Fibroblast of skin of back (primary cell): ENCODE measurements at regions not wholly inside any gene's neighbourhood (a gene's known extent, or its start where the extent isn't known, plus 50 kb on each side); places are given as distances from the start of the nearest gene placed in this dataset.

ENCODE experiments used
- DNase-seq: peaks from one replicate; pipeline ENCODE4 v3.0.0-alpha.2; 2013

DNA sequence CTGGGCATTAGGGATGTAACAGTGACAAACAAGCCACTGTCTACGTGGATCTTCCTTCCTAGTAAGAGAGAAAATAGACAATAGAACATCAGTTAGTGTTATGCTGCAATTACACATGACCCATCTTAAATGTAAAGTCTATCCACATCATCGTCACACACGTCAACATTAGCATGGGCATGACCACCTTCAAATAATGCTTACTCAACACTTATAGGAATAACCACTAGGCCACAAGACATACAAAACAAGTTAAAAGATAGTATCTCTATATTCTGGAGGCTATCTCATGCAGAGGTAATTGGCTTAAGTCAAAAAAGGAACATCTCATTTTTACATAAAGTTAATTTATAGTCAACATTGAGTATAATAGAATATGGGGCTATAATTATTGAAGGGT lies 156.5 kb downstream of the MOXD1 start:
- DNase-seq: no peak

DNA sequence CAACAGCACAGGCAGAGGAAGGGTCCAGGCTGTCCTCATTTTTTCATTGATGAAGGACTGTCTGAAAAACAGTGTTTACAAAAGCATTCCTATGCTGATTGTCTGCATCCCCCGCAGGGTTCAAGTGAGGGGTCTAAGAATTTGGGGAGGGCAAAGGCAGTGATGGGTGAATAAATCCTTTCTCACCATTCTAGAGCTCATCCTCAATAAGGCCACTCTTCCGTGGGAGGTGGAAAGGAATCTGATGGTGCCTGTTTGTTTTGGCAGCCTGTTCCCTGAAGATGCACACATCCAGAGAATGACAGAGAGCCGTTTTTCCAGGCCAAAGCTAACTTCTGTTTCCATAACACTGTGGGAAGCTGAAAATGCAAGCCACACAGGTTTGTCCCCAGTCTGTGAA lies 164.5 kb downstream of the MOXD1 start:
- DNase-seq: peak; percentile 81

DNA sequence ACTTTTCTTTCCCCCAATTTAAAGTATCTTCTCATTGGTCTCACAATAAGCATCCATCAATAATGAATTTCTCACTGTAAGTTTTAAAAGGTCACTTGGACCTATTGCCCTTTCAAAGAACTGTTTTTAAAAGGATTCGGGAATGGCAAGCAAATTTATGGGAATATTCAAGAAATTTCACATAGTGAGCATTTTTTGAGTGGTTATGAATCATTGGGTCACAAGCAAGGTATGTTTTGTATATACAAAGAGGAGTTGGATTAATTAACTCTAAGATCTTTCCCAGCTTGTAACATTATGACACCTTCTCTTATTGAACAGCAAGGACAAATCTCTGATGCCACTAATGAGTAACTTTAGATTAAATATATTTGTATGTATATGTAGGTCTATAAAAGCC lies 165.0 kb downstream of the MOXD1 start:
- DNase-seq: peak; percentile 55

DNA sequence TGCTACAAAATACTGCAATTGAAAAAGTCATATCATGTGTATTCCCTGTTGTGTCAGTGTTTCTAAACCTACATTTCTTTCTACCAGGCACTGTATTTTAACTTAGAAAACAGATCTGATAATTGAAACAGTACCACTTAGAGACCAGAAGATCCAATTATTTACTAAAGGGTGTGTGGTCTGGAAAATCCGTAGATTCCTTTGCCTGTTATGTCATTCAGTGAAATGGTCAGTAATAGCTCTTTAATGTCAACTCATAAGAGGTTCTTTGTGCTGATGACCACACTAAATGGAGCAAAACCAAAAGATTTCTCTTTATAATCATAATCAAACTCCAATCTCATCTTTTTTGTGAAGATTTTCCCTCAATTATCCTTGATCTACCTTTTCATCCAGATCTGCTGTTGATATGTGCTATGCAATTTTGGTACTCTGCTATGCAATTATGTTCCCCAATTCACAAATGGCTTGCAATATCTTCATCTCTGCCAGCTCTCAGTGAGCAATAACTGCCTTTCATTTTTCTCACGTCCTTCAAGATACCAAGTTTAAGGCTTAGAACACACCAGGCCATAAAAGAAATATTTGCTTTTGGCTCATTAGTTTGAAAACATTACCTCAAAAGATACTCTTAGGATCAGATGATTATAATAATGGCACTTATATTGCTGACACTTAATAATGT lies 165.5 kb downstream of the MOXD1 start:
- peak; percentile 21 for DNase-seq

DNA sequence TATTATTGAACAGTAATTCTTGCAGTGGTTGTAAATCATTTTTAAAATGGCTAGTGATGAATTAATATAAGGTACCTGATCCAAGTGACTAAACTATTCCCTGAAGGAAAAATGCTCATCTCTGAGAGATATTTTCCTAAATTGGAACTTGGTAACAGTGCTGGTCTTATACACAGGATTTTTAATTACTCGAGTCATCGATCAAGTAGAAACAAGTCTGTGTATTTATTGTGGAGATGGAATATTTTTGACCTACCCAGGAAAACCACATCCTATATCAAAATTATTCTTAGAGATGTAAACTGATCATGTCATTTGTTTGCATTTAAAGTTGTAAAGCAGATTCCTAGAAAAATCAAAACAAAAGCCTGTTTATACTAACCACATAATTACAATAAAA lies 166.9 kb downstream of the MOXD1 start:
- DNase-seq: no peak

DNA sequence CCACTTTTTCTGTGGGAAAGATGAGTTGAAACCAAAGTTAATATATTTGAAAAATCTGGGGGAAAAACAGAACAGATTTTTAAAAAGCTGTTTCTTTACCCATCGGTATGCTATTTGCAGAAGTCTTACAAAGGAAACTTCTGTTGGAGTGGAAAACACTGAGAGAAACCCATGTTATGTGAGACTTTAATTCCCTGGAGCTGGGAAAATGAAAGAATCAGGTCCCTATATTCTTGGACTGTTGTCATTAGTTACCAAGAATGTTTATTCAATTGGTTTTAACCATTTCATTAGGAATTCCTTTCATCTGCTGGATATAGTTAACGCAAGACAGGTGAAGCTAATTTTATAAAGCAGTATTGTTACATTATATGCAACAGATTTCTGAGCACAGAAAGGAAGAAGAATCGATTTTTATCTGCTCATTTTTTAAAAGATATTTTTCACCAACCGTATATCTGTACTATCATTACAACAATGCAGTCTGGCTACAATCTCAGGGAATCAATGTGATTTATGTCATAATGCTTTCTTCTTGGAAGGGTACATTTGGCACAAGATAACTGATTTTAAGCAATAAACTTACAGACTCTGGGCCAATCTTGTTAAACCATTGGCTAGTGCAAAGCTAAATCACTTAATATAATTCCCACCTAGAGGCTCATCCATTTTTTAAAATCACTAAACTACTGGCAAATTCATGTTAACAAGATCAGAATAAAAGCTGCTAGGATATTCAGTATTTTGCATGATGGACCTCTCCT lies 170.0 kb downstream of the MOXD1 start:
- DNase-seq: no peak

DNA sequence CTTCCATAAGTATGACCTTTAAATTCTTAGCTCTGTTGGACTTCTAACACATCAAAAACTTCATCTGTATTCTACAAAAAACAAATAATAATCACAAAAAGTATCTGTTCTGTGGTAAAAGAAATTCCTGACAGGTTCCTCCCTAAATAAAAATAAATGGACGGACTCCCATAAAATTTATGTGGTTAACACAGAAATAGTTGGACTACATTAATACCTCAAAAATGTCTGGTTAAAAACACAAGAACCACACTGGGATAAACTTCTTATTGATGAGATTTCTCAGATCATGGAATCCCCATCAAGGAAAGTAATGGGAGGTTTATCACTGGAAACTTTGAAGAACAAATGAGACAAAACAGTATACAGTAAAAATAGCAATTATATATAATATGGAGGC lies 172.4 kb downstream of the MOXD1 start:
- DNase-seq: peak; percentile 51

DNA sequence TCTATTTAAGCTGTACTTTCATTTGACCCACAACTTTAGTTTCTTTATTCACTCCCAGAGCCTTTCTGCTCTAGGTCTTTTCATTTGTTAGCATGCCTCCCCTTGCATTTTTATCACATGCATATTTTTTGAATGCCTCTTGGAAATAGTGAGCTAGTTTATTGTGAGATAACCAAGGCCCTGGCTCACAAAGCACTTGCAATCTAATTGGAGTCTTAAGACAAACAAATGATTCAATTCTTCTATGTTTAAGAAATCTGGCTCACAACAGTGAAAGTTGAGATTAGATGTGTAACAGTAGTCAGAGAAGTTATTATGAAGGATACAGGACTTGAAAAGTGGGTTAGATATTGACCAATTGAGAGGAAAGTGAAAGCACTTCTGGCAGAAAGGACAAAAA lies 173.4 kb downstream of the MOXD1 start:
- peak; percentile 66 for DNase-seq

DNA sequence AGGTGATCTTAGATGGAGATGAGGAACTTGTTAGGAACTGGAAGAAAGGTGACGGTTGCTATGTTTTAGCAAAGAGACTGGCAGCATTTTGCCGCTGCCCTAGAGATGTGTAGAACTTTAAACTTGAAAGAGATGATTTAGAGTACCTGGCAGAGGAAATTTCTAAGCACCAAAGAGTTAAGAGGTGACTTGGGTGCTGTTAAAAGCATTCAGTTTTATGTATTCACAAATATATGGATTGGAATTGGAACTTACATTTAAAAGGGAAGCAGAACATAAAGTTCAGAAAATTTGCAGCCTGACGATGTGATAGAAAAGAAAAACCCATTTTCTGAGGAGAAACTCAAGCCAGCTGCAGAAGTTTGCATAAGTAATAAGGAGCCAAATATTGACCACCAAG lies 176.3 kb downstream of the MOXD1 start:
- no peak for DNase-seq

DNA sequence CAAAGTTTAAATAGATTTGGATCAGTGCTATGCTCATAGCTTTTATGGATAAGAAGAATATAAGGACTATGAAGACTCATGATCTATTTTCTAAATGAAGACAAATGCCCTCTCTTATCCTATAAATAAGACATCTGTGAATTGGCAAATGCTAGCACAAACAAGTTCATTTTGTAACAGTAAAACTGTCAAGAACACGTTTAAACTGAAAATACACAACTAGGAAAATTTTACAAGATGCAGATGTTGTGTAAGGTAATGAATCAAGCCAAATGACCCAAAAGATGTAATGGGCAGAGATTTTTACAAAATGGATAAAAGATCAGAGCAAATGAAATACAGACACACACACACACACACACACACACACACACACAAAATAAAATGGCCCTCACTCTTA lies 180.5 kb downstream of the MOXD1 start:
- DNase-seq: no peak

DNA sequence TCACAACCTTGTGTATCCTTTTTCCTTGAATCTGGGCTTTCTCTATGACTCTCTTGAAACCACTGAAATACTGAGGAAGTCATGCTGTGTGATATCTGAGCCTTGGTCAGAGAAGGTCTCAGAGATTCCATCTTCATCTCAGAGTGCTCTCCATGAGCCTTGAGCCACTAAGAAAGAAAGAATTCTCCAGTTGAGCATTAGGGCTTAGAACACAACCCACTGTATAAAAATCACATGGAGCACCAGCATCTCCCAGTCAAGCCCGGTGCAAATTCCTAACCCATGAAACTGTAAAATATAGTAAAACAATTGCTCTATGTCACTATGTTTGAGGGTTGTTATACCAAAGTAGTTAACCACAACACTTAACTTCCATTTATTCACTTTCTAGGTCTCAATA lies 181.4 kb downstream of the MOXD1 start:
- peak; percentile 67 for DNase-seq

DNA sequence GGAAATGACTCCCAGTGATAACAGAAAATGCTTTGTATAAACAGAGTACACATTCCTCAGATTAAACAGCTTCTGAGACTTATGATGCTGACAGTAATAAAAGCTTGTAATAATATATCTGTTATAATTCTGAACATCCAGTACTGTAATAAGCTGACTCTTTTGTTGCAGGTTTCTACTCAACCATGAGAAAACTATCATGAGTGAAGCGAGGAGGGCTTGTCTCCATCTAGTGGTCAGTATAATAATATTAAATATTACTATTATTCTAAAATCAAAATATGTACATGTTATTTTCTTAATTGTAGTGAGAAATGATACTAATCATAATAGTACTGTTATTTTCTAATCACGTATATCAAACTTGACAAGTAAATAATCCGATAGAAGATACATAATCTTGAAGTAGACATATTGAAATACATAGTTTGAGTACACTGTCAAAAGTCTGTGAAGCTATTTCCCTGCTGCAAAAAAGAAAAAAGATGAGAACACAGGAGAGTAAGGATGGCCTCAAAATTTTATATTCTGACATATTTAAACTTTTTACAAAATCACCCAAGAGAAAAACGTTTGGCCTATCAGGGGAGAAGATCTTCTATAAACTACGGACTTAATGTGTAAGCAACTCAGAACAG lies 183.1 kb downstream of the MOXD1 start:
- DNase-seq: peak; percentile 71

DNA sequence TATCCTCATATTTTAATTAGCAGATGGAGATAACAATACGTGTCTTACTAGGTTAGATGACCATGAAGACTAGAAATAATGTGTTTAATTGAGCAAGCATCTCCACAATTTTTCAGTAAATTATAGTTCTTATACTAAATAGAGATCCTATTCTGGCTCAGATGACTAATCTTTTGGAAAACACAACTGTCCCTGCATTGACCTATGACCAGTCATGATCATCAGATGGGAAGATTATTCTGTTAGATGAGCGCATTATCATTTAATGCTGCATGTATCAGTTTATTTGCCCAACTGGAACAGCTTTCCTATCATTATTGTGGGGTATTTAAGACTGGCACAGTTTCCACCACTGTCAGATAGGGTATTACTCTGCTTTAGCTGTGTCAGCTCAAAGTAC lies 185.5 kb downstream of the MOXD1 start:
- no peak for DNase-seq

DNA sequence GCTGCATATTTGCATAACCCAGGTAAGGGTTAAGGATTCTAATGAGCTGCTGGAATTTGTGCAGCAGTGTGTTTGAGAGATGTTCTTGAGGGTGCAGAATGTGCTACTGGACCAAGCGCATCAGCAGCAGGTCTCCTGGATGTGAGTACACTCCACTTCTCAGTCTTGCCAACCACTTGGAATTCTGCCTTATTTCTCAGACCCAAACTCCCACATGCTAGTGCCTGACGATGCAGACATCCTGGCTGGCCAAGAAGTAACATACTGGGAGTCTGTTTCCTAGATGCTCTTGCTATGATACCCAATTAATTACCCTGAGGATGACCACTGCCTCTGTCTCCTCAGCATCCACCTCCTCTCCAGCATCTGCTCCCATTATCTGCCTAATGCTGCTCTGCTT lies 186.6 kb downstream of the MOXD1 start:
- DNase-seq: no peak

DNA sequence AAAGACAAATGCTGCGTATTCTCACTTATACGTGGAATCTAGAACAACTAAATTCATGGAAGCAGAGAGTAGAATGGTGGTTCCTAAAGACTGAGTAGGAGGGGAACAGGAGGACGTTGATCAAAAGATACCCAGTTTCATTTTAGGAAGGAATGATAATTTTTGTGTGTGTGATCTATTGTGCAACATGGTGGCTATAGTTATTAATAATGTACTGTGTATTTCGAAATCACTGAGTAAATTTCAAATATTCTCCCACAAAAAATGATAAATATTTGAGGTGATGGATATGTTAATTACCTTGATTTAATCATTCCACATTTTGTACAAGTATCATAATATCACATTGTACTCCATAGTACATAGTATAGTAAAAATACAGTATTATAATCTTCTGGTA lies 187.5 kb downstream of the MOXD1 start:
- DNase-seq: no peak

DNA sequence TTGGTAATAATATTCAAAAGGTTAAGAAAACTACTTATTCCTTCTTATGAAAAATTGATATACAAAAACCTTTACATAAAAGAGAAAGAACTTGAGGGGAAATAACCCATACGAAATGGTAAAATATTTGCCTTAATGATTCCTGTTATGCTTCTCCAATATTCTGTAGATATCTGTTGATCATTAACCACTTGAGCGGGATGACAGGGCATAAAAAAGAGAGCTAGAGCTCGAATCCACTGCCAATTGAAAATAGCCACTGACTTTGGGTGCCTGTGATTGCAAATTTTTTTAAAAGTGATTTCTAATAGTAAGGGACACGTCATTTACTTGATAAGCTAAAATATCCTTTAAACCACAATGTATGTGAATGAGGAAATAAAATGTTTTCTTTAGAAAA lies 188.1 kb downstream of the MOXD1 start:
- DNase-seq: no peak

DNA sequence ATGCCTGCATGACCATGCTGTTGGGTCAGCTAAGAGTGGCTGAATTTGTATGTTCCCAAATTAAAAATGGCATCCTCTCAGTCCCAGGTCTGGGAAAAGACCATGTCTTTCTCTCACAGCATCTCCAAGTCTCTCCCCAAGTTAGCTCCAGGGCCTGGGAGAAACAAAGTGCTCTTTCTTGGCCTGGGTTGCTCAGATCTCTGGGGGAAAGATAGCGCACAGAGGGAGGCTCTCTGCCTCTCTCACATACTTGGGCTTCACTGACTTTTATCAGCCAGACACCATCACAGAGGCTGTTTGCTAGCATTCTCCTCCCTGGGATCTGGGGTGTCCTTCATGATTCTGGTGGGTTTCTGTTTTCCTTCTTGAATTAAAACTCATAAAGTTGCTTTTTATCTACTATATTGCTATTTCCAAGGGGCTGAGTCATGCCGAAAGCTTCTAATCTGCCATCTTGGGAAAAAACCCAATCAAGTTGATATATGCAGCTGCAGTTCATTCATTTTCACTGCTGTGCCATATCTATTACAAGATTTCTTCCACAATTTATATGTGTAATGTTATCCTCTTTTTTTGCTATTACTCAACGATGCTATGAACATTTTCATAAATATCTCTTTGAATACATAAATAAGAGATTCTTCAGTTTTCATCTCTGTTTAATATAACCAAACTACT lies 190.2 kb downstream of the MOXD1 start:
- no peak for DNase-seq

DNA sequence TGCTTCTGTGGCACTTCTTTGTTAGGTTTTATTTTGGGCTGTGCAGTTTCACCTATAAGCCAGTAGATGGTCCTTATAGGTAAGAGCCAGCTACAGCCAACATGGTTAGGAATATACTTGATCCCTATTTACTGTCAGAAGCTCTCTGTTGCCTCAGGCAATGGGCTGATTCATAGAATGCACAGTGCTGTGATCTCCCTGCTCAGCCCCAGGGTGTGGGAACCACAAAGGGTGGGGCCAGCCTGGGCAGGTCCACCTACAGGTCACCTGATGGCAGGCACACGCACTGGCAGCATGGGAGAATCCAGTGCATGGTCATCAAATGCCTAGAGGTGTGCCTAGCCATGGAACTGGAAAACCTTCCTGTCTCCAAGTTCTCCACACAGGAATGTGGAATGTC lies 191.9 kb downstream of the MOXD1 start:
- DNase-seq: no peak

DNA sequence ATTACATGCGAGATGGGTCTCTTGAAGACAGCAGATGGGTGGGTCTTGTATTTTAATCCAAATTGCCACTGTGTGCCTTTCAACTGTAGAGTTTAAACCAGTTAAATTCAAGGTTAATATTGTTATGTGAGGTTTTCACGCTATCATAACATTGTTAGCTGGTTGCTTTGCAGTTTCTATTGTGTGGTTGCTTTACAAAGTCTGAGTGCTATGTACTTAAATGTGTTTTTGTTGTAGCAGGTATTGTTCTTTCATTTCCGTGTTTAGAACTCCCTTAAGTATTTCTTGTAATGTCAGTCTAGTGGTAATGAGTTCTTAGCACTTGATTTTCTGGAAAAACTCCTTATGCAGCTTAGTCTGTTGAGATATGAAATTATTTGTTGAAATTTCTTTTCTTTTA lies 193.3 kb downstream of the MOXD1 start:
- DNase-seq: no peak

DNA sequence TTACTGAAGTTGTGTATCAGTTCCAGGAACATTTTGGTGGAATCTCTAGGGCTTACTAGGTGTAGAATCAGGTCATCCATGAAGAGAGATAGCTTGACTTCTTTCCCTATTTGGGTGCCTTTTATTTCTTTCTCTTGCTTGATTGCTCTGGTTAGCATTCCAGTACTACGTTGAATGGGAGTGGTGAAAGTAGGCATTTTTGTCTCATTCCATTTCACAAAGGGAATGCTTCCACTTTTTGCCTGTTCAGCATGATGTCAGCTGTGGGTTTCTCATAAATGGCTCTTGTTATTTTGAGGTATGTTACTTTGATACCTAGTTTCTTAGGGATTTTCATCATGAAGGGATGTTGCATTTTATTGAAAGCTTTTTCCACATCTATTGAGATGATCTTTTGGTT lies 195.3 kb downstream of the MOXD1 start:
- DNase-seq: peak; percentile 66

DNA sequence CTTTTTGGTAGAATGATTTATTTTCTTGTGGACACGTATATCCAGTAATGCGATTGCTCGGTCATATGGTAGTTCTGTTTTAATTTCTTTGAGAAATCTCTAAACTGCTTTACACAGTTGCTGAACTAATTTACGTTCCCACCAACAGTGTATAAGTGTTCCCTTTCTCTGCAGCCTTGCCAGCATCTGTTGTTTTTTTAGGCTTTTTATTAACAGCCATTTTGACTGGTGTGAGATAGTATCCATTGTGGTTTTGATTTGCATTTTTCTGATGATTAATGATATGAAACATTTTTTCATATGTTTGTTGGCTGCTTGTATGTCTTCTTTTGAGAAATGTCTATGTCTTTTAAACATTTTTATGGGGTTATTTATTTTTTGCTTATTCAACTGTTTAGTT lies 196.7 kb downstream of the MOXD1 start:
- peak; percentile 44 for DNase-seq

DNA sequence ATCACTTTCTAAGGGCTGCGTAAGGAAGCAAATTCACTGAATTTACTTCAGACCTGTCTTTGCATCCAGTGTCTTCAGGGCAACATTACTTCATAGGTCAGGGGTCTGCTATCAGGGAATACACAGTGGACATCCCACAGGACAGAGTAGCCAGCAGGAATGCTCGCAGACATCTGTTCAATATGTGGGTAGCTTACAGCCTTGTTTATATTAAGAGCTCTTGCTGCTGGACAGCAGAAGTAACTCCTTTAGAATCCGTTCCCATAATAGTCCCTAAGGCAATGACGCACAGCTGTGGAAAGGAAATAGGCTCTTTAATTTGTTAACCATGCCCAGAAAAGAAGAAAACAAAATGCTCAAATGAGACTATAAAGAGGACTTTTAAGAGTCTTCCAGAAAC lies 198.7 kb downstream of the MOXD1 start:
- peak; percentile 90 for DNase-seq

DNA sequence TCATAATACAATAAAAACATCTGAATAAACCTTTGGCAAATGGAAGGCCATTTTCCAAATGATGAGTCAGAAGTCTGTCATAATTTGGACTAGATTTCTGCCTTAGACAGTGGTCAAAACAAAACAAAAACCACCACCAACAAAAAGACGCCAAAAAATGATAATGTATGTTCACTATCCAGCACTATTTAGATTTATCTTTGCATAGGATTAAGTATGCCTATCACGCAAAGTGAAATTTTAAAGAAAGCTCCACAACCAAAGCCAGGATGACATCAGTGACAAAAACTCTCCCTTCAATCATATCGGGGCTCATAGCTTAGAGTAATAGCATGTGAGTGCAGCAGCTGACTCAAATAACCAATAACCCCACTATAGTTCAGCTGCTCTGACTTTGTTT lies 201.9 kb downstream of the MOXD1 start:
- DNase-seq: peak; percentile 91
